HG02623 (cell line): ENCODE measurements at regions not wholly inside any gene's neighbourhood (a gene's known extent, or its start where the extent isn't known, plus 50 kb on each side); places are given as distances from the start of the nearest gene placed in this dataset.
"Not testable (repeated sequence)": the region's sequence is repeated elsewhere in the genome, so short reads cannot be mapped to it uniquely, and the experiment has no call there.

Experiments
- ATAC-seq: cut with Tn5 transposase; IDR thresholded peaks from one replicate; pipeline ENCODE4 v1.9.1; 2021; ENCODE audit warnings: moderate library complexity; ENCODE audit not compliant: unreplicated experiment

DNA sequence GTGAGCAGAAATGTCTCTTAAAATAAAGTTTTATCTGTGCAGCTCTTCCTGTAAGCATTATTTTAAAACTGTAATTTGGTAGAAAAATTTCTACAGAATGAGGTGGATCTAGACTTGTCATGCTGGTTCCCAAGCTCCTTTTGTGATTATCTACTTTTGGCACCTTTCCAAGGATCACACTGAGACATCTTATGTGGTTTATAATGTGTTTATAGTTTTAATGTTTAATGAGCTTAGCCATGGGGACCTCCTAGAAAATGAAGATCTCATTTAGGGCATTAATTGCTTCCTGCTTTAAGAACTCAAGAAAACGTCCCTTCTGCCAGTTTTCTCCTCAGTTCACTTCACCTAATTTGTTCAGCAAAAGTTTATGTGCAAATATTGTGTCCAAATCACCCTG is 468.4 kb downstream of the SUCLG1 start:
- ATAC-seq, result no peak

DNA sequence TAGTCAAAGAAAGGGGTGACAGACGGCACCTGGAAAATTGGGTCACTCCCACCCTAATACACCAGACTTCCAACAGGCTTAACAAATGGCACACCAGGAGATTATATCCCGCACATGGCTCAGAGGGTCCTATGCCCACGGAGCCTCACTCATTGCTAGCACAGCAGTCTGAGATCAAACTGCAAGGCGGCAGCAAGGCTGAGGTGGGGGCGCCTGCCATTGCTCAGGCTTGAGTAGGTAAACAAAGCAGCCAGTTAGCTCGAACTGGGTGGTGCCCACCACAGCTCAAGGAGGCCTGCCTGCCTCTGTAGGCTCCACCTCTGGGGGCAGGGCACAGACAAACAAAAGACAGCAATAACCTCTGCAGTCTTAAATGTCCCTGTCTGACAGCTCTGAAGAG is 482.5 kb downstream of the SUCLG1 start:
- not testable (repeated sequence) for ATAC-seq

DNA sequence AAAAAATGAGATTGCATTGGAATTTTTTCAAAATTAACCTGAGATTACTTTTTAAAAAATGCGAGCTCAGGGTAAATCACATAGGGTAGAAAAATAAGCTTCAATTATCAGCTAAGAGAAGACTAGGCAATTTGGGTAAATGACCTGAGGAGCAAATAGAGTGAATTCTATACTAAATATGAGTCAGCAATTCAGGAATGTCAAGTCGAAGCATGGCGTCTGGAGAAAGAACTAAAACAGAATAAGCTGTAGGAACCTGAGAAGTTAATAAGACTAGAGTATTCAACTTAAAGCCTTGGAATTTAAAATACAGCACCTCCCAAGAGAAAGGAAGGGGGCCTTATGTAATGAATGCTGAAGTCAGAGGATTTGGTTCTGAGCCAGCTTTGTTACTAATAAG is 487.0 kb downstream of the SUCLG1 start:
- no peak for ATAC-seq

DNA sequence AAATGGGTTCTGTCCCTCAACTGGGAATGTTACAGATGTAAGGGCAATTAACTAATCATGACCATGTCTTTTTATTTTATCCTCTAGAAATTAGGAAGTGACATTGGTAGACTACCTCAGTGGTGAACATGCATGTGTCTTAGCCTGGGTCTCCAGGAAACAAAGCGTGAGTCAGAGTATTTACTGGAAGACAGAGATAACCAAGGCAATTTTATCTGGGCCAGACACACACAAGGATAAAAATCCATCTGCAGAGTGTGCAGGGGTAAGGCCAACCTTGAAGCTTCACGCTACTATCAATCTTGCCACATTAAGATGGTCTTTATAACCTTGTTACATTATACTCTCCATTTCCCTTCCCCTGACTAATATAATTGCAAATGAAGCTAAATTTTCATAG is 487.5 kb downstream of the SUCLG1 start:
- ATAC-seq, result no peak

DNA sequence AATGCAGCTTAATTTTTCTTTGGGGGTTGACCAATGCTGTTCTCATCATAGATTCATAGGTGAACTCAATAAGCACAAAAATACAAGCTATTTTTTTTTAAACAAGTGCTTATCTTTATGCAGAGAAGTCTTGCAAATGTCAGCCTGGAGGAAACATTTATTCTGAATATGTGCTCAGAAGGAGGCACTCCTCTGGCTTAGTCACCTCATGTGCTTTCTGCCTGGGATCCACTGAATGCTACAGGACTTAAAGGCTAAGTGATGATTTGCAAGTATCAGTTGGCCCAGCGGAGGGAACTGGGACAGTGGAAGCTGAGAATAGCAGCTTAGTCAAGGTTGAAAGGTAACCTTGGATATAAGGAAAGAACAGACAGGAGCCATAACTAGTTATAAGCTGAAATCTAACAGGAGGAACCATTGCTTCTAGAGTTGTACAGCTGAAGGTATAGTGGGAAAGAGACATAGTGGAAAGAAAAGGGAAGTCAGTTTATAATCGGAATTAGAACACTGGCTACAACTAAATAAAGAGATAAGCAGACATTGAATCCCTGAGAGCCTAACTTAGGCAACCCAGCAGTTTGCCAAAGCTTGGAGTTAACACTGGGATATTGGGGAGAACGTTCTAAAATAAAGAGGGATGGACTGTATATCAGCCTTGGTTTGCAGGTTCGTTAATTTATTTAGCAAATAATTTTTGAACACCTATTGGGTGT is 488.7 kb downstream of the SUCLG1 start:
- no peak for ATAC-seq

DNA sequence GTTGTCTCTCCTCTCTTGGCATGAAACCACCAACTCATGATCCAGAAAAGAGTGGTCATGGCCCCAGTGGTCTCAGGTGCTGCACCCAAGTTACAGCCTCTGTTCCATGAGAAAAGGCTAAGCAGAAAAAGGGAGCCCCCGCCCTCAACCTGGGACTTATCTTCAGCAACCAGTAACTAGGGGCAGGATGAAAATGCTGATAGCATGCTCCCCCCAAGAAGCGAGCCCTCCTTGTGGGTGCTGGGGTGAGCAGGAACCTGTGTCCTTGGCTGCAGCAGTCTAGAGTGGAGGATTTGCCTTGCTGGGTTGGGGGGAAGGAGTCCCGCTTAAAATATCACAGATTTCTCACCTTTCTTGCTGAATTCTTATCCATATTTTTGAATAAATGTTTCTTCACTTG is 490.0 kb downstream of the SUCLG1 start:
- ATAC-seq, result no peak

DNA sequence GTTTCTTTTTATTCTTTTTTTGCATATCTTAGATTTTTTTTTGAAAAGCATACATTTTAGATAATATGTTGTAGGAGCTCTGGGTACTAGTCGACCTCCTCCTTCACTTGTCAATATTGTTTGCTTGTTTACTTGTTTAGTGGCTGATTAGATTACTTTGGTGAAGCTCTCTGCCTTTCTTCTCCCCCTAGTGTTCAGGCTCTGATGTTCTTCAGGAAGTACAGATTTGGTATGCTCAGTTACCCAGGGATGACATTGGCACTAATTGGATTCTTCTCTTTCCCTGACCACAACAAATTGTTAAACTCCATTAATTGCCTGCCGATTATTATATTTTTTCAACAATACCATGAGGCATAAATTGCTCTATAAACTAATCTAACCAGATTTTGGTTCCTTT is 491.2 kb downstream of the SUCLG1 start:
- no peak for ATAC-seq

DNA sequence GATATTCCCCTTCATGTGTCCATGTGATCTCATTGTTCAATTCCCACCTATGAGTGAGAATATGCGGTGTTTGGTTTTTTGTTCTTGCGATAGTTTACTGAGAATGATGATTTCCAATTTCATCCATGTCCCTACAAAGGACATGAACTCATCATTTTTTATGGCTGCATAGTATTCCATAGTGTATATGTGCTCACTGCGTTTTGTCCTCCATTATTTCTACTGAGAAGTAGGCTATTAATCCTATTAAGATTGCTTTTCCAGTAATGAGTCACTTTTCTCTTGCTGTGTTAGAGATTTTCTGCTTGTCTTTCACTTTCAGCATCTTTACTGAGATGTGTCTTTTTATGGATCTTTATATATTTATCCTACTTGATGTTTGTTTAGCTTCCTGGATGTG is 492.1 kb downstream of the SUCLG1 start:
- not testable (repeated sequence) for ATAC-seq

DNA sequence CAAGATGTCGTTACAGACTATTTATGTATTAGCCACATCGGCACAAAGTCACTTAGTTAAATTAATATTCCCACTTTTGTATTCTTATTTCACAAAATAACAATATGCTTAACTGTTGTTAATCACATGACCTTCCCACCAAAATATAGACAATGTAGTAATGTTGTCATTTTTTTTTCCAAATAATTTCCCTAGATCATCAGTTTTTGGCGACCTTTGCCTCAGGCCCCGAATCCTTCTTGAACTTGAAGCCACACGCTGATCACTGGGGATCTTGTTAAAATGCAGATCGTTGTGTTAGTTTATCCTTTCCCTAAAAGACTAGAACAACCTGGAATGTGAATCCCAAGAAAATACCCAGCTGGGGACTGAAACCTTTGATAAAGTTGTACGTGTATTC is 497.6 kb downstream of the SUCLG1 start:
- ATAC-seq, result no peak

DNA sequence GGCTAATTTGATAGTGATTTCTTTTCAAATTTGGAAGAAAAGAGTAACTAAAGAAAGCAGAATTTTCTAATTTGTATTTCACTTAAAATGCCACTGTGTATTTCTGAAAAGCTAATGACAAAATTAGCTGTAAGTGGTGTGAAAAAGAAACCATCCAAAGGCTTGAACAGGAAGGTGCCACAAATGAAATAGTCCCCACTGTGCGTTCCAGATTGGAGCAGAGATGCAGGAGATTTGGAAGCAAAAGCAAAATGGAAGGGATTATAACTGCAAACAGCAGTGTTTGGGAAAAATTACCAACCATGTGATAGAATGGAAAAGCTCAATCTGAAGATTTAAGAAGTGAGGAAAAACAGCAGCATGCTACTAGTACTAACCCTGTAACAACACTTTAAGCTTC is 498.7 kb downstream of the SUCLG1 start:
- ATAC-seq, result no peak

DNA sequence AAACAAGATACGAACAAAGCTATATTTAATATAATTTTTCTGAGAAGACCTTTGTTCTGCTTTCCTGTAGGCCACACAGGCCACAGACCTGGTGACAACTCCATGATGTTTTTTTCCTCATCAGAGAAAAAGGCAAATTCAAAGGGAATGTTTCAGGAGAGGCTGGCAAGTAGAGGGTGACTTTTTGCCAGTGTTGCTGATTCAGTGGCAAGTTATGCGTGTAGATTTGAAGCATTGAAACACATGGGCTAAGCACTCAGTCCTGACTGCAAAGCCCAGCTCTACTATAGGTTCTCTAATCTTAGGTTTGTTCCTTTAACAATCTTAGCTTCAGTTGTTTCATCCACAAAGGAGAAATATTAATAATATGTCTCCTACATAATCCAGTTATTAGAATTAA is 499.8 kb downstream of the SUCLG1 start:
- no peak for ATAC-seq

DNA sequence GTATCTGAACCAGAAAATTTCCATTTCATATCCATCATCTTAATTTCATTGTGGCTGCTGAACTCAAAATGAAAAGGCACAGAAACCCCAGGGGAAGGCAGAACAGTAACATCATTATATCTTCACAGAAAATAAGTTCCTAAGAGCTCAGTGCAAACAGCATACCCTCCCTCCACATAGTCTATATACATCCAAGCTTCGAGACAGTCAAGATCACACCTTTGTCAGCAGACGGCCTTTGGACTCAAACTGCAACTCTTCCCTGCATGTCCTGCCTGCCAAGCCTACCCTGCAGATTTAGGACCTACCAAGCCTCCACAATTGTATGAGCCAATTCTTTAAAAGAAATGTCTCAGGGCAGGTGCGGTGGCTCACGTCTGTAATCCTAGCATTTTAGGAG is 502.1 kb downstream of the SUCLG1 start:
- no peak for ATAC-seq

DNA sequence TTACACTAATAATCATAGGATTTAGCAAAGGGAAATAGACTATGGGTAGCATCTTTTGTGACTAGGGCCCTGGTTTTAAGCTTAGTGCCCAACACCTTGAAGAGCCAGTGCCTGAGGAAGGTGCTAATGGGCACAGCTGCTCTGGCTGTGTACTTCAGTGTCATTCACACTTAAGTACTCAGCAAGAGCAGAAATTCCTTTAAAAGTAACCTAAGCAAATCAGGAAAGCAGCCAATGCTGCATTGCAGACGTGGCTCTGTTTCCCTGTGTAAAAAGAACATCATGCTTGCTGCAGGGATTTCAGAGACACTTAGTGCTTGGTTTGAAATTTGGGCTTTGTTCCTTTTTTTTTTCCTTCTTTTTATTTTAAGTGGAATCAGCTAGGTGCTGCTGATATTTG is 505.4 kb downstream of the SUCLG1 start:
- no peak for ATAC-seq

DNA sequence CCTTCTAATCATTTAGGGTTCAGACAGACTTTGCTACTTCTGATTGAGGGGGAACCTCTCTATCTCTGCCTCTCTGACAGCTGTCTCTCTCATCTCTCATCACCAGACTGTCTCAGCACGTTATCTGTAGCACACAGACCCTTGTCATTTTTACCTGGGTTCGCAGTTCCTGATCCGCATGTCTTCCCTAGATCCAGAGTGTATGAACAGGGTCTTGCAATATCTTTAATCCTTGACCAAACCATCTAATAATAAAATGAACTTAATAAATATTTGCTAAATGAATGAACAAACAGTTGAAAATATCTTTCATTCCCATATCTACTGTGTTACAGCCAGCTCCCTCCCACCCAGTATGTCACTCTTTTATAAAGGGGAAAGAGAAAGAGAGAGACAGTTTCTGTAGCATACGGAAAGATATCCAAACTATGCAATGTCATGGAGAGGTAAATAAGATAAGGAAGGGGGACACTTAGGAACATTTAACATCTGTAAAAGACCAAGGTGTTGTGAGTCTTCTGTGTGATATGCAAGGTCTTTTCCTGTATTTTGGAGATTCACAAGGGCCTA is 507.6 kb downstream of the SUCLG1 start:
- ATAC-seq, result no peak

DNA sequence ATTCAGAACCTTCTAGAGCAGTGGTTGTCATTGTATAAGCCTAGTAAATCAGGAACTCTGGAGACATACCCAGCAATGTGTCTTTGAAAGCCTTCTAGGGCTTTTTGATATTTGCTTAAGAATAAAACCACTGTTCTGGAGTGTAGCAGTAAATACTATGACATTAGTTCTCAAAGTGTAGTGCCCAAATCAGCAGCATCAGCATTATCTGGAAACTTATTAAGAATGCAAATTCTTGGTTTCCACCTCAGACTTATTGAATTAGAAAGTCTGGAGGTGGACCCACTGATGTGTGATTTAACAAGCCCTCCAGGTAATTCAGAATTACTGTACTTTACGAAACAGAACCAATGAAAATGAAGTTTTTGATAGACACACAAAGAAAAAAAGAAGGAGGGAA is 509.7 kb downstream of the SUCLG1 start:
- ATAC-seq, result no peak

DNA sequence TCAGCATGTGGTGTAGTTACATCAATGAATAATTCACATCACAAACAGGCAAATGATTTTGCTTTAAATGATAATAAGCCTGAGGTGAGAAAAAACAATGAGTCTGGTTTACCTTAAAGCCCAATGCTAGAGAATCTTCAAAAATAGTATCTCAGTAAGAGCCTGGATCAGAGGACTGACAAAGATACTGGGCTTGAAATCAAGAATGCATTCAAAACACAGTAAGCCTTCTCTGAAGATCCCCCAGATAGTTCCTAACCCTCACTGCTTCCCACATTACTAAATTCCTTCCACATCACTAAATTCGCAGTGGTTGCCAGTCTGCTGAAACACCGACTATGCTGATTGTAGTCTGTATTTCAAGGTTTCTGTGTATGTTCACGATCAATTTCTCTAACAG is 514.9 kb downstream of the SUCLG1 start:
- no peak for ATAC-seq

DNA sequence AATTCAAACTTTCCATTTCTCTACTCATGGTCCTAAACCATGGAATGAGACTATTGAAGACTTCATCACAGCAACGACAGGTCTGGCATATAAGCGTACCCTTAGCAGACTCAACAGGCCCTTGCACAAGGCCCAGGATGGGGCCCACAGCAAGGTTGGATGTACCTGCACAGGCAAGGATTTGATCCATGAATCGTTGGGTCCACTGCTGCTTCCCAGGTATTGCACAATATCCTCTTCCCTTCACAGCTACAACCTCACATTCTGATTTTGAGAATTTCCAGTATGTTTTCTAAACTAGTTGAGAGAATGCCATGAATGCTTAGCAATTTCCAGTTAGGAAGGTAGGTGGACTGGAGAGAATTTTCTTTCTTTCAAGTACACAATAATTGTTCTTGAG is 515.8 kb downstream of the SUCLG1 start:
- no peak for ATAC-seq

DNA sequence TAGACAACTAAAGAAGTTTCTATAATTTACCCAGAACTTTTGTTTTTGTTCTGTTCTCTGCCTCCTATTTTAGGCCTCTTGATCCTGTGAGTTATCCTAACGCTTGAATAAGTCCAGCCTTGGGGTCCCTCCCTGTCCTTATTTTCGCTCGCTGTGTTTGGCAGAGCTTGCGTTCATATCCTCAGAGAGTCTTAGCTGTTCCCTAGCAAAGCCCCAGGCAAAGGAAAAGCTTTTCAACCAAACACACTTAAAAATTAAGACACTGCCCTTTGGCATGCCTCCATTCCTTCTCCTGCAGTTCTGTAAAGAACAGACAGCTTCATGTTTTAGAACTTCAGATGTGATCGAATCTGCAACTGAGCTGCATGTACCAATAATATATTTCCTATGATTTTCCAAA is 517.2 kb downstream of the SUCLG1 start:
- no peak for ATAC-seq

DNA sequence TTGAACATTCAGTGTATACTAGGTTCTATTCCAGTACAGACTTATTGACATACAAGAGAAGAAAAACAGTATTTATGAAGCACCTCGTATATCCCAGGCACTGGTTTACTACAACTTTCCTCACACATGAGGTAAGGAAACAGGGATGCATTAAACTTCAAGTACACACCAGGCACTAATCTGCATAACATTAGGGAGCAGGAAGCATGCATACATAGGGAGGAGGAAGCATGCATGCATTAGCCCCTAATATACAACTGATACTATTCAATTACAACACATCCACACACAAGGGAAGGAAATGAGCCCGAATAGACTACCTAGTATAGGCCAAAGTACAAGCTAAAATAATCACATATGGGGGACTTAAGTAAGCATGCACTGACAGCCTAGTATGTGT is 525.3 kb downstream of the SUCLG1 start:
- no peak for ATAC-seq

DNA sequence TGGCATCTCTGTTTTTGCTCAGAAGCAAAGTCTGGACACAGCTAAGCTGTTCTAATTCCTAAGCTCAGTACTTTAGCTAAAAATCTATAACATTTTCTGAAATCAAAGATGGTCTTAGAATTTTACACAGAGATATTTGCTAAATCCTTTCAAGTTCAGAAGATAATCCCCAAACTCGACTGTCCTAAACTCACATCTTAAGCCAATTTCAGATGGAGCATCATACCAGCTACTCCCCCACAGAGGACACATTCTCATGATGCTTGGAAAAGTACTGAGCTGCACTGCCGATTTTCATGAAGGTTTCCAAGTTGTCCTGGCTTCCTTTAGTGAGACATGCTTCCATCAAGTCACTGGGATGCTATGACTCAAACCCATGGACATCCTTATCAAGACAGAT is 535.5 kb downstream of the SUCLG1 start:
- no peak for ATAC-seq

DNA sequence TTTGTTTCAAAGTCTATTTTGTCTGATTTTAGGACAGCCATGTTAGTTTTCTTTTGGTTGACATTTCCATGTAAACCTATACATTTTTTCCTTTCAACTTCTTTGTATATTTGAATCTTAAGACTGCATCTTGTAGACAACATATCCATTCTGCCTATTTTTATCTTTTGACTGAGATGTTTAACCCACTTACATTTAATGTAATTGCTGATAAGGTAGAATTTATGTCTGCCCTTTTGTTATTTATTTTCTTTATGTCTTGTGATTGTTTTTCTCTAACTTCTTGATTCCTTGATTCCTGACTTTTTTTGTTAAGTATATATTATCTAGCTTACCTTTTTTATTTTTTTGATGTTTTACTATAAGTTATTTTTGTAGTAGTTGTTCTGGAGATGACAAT is 542.5 kb downstream of the SUCLG1 start:
- ATAC-seq, result no peak

DNA sequence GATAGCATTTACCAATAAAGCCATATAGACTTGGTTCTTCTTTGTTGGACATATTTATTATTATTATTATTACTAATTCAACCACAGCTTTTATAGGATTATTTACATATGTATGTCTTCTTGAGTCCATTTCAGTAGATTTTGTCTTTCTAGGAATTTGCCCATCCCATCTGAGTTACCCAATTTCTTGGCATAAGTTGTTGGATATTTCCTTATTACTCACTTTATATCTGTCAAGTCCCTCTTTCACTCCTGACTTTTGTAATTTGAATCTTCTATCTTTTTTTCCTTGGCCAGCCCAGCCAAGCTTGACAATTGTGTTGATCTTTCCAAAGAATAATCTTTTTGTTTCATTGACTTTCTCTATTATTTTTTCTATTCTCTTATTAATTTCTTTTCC is 543.7 kb downstream of the SUCLG1 start:
- ATAC-seq, result no peak

DNA sequence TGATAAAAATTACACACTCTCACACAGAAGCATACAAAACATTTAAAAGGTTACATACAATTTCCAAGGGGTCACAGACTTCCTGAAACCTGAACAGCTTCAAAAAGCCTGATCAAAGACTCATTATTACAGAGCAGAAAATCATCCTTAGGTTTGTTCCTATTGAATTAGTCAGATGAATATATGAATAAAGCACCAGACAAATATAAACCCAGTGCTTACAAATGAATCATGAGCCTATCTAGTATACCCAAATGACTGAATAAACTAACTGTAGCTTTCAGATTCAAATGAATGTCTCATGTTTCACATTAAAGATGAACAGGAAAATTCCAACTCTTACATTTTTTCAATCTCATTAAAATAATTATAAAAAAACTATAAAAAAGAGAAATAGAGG is 550.3 kb downstream of the SUCLG1 start:
- no peak for ATAC-seq
